GM12878 (cell line): ENCODE measurements at regions not wholly inside any gene's neighbourhood (a gene's known extent, or its start where the extent isn't known, plus 50 kb on each side); places are given as distances from the start of the nearest gene placed in this dataset.

Experiments
- CHD4 ChIP-seq: fragments of 200-600 bp; sonication (generic); IDR thresholded peaks from 2 replicates; pipeline ENCODE4 v1.6.1; 2016; ENCODE audit warnings: mild to moderate bottlenecking
- CTCF ChIP-seq, 3 experiments: IDR thresholded peaks in 2 of 3; conservative IDR thresholded peaks in 1 of 3; 2 replicates each; pipeline ENCODE4 v1.5.1; 2011; ENCODE audit warnings: low read depth in 3 of 3, low read length in 3 of 3, mild to moderate bottlenecking in 3 of 3, control low read depth in 2 of 3, moderate library complexity in 2 of 3, inconsistent platforms in 1 of 3, mixed read lengths in 1 of 3; ENCODE audit not compliant: control insufficient read depth in 2 of 3, insufficient read depth in 1 of 3; ENCODE audit errors: extremely low read depth in 1 of 3
- EGR1 ChIP-seq, 2 experiments: IDR thresholded peaks; 1 replicate in 1 of 2; 2 replicates in 1 of 2; pipeline ENCODE4 v1.6.1; 2011 to 2012; ENCODE audit warnings: low read depth in 2 of 2, low read length in 2 of 2, borderline replicate concordance in 1 of 2, mild to moderate bottlenecking in 1 of 2, moderate library complexity in 1 of 2
- FOXM1 ChIP-seq: IDR thresholded peaks from 2 replicates; pipeline ENCODE4 v1.6.1; 2012; ENCODE audit warnings: low read depth, mild to moderate bottlenecking, inconsistent platforms, low read length, moderate library complexity
- GABPA ChIP-seq: IDR thresholded peaks from 2 replicates; pipeline ENCODE4 v1.6.1; 2014; ENCODE audit warnings: antibody characterized with exemption, low read depth, mild to moderate bottlenecking, inconsistent platforms
- MXI1 ChIP-seq: fragments of 150-350 bp; IDR thresholded peaks from 2 replicates; pipeline ENCODE4 v1.6.1; 2011; ENCODE audit warnings: low read depth, mild to moderate bottlenecking, inconsistent platforms, low read length, improper control_type of control experiment
- POLR2AphosphoS5 ChIP-seq: IDR thresholded peaks from 2 replicates; pipeline ENCODE4 v1.6.1; 2011; ENCODE audit warnings: mild to moderate bottlenecking, low read length, inconsistent platforms
- REST ChIP-seq: IDR thresholded peaks from 2 replicates; pipeline ENCODE4 v1.6.1; 2012; ENCODE audit warnings: mild to moderate bottlenecking, low read depth, low read length
- SUPT20H ChIP-seq: IDR thresholded peaks from 2 replicates; pipeline ENCODE4 v1.6.1; 2011; ENCODE audit warnings: low read depth, mild to moderate bottlenecking, low read length, moderate library complexity, borderline replicate concordance; ENCODE audit not compliant: control insufficient read depth
- USF1 ChIP-seq: IDR thresholded peaks from 2 replicates; pipeline ENCODE4 v1.6.1; 2011; ENCODE audit warnings: borderline replicate concordance, low read depth, mild to moderate bottlenecking, moderate library complexity, mixed read lengths, low read length; ENCODE audit not compliant: insufficient read depth; ENCODE audit errors: extremely low read length

GRCh38 chr12:31899109-31899508, 60.1 kb upstream of the RESF1 start:
- TF ChIP-seq FOXM1 (no peak), POLR2AphosphoS5 (no peak), CTCF (IDR thresholded peaks at IDR 0.05 in 2 of 3, conservative IDR thresholded peaks at IDR 0.05 in 1 of 3; ENCODE audit: control insufficient read depth in 2 of 3, extremely low read depth in 1 of 3, insufficient read depth in 1 of 3, low read depth in 3 of 3, low read length in 3 of 3) (no peak), USF1 (no peak), CHD4 (no peak), EGR1 (IDR thresholded peaks at IDR 0.05; ENCODE audit: borderline replicate concordance in 1 of 2, low read depth in 2 of 2, low read length in 2 of 2) (no peak), GABPA (no peak), REST (no peak), MXI1 (no peak), SUPT20H (no peak)
